Posterior cingulate gyrus (tissue), 11 donors: ENCODE measurements at regions not wholly inside any gene's neighbourhood (a gene's known extent, or its start where the extent isn't known, plus 50 kb on each side); places are given as distances from the start of the nearest gene placed in this dataset.
"Not testable (repeated sequence)": the region's sequence is repeated elsewhere in the genome, so short reads cannot be mapped to it uniquely, and the experiment has no call there.

ENCODE experiments used
- DNase-seq, 10 donors: peaks; one replicate each; pipeline versions ENCODE4 v3.0.0 to v3.0.0-alpha.2; 2020 to 2021; ENCODE audit warnings: mixed read lengths in 3 of 10
- intact Hi-C: fragments of 100-400 bp; cut with DNase I; formaldehyde crosslinking; loops from one replicate; pipeline ENCODE4 v1.15.1; 2023

GRCh38 chr1:30133414-30134055 is 589.9 kb downstream of the MATN1 start:
- intact Hi-C loops, result no loop called here
- DNase-seq, result peak in 1 of 10 donors; percentile 54

GRCh38 chr1:30132602-30133286 is 590.6 kb downstream of the MATN1 start:
- peak in 1 of 10 donors; percentile 33 for DNase-seq
- intact Hi-C loops, result no loop called here

GRCh38 chr1:30130566-30130965 is 592.8 kb downstream of the MATN1 start:
- intact Hi-C loops, DNase-seq: not testable (repeated sequence)

- intact Hi-C loops, result no loop called here
- peak in 3 of 10 donors; percentile 17 to 81 (median 35) for DNase-seq
These were observed 593.3 kb downstream of the MATN1 start for GRCh38 chr1:30130099-30130498.

GRCh38 chr1:30129421-30130055 is 593.8 kb downstream of the MATN1 start:
- peak in 1 of 10 donors; percentile 71 for DNase-seq
- intact Hi-C loops, result no loop called here

- no peak for DNase-seq
- intact Hi-C loops, result no loop called here
These were observed 594.4 kb downstream of the MATN1 start for GRCh38 chr1:30129001-30129408.

GRCh38 chr1:30126848-30127247 is 596.5 kb downstream of the MATN1 start:
- DNase-seq, result peak in 1 of 10 donors; percentile 29
- intact Hi-C loops, result no loop called here

- DNase-seq, result no peak
- intact Hi-C loops, result no loop called here
These were observed 597.6 kb downstream of the MATN1 start for GRCh38 chr1:30125821-30126170.

- intact Hi-C loops, result no loop called here
These were observed 598.2 kb downstream of the MATN1 start for GRCh38 chr1:30125021-30125820.

GRCh38 chr1:30123896-30124295 is 599.5 kb downstream of the MATN1 start:
- peak in 1 of 10 donors; percentile 35 for DNase-seq
- intact Hi-C loops, result no loop called here

More at GRCh38 chr1:30125021-30125820, 598.2 kb downstream of the MATN1 start:
- peak in 8 of 10 donors; percentile 20 to 90 (median 44) for DNase-seq

GRCh38 chr1:30123036-30123435 is 600.3 kb downstream of the MATN1 start:
- DNase-seq, result peak in 2 of 10 donors; percentile 11 to 50
- intact Hi-C loops, result no loop called here

- DNase-seq, result peak in 1 of 10 donors; percentile 33
- intact Hi-C loops, result no loop called here
These were observed 603.0 kb downstream of the MATN1 start for GRCh38 chr1:30120245-30121000.

- no peak for DNase-seq
- intact Hi-C loops, result no loop called here
These were observed 605.7 kb downstream of the MATN1 start for GRCh38 chr1:30117685-30118084.

- intact Hi-C loops, result loop anchor here (2.0 kb wide), 1 partner anchor 319 kb away; no protein-coding TSS in a partner anchor
- DNase-seq, result peak; percentile 34 to 95 (median 62)
These were observed 612.0 kb downstream of the MATN1 start for GRCh38 chr1:30111431-30111830.

- intact Hi-C loops, result loop anchor here (2.0 kb wide), 1 partner anchor 318 kb away; no protein-coding TSS in a partner anchor
- peak in 1 of 10 donors; percentile 34 for DNase-seq
These were observed 612.5 kb downstream of the MATN1 start for GRCh38 chr1:30110846-30111245.

GRCh38 chr1:30109853-30110252 is 613.5 kb downstream of the MATN1 start:
- intact Hi-C loops, result loop anchor here (2.0 kb wide), 2 partner anchors 317 to 871 kb away; no protein-coding TSS in a partner anchor
- DNase-seq, result peak in 8 of 10 donors; percentile 46 to 94 (median 66)

- no peak for DNase-seq
- intact Hi-C loops, result loop anchor here (2.0 kb wide), 1 partner anchor 869 kb away; no protein-coding TSS in a partner anchor
These were observed 615.2 kb downstream of the MATN1 start for GRCh38 chr1:30108186-30108585.

GRCh38 chr1:30106125-30106524 is 617.3 kb downstream of the MATN1 start:
- DNase-seq, result no peak
- intact Hi-C loops, result no loop called here

GRCh38 chr1:30104551-30104950 is 618.8 kb downstream of the MATN1 start:
- no peak for DNase-seq
- intact Hi-C loops, result no loop called here
